HG03565 (cell line): ENCODE measurements at regions not wholly inside any gene's neighbourhood (a gene's known extent, or its start where the extent isn't known, plus 50 kb on each side); places are given as distances from the start of the nearest gene placed in this dataset.

Experiments used
- ATAC-seq: cut with Tn5 transposase; IDR thresholded peaks from one replicate; pipeline ENCODE4 v1.9.1; 2021; ENCODE audit warnings: mild to moderate bottlenecking, moderate library complexity; ENCODE audit not compliant: unreplicated experiment

DNA sequence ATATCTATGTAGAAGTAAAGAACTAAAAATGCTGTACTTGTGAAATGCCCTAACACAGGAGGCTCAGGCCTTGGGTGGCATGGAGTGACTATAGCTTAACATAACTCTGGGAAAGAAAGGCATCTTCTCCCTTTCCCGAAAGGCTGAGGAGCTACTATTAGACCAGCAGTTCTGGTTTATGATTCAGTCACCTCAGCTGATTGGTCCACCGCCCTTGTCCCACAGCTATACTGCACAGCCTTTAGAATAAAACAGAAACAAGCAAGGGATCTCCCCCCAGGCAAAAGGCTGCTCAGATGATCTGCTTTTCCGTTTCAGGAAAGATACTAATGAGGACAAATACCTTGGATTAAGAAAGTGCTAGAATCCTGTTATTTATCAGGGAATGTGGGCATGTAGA lies 171.3 kb downstream of the SNCA start:
- no peak for ATAC-seq

- ATAC-seq: no peak
These were observed 172.4 kb downstream of the SNCA start for GRCh38 chr4:89664521-89664920.

- no peak for ATAC-seq
These were observed 175.6 kb downstream of the SNCA start for GRCh38 chr4:89661173-89661899.

- ATAC-seq: no peak
These were observed 176.4 kb downstream of the SNCA start for GRCh38 chr4:89660444-89661172.

DNA sequence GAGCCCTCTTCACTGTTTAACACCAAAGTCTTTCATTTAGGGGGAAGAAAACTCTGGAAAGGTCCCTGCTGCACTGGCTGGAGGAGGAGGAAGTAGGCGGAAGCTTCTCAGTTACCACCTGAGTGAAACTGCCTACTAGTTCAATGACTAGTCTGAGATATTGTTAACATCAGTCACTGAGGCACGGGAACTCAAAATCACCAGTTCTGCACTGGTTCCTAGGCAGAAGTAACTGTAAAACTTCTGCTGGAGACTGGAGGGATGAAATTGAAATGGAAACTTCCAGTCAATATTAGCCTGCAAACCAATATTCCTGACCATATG lies 178.3 kb downstream of the SNCA start:
- ATAC-seq: peak; percentile 80

DNA sequence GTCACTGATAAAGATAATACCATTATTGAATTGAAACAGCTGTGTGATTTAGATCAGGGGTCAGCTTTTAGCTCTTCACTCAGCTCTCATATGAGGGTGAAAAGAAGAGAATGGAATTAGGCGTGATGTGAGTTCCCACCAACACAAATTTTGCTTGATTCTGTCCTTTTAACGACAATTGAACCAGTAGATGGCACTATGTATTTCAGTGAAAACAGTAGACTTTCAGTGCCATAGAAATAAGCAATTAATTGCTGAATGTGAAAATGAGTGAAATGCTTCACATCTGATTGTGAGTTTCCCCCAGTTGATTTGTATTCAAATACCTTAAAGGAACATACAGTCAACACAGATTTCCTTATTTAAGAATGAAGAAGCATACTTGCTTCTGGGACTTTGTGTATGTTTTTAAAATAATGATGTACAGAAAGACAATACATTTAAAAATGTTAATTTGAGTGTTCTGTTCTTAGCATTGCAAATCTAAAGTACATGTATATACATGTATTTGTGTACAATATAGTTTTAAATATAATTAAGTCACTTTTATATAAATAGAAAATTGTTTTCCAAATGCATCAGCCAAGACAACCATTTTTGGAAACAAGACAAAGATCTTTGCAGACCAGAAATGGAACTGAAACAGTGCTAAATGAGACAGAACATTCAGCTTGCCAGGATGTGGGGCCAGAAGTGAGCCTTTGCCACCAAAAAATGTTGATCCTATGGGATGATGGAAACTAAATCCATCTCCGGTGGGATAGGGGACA lies 178.8 kb downstream of the SNCA start:
- ATAC-seq: peak; percentile 60

DNA sequence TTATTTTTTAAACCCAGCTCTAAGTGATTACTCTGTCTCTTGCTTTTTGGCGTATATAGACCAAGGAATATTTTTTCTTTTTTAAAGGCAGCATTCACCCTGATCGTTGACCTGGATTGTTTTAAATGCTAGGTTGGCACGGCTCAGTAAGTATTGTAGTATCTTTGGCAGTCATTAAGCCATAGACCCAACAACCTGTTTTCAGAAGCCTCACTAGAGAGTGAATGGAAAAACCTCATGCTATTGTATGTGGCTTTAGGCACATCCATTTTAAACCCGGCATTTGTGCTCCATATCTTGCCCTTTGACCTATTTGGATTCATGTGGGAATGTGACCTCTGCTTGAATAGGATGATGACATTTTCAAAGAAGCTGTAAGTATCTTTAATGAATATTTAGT lies 183.9 kb downstream of the SNCA start:
- no peak for ATAC-seq

DNA sequence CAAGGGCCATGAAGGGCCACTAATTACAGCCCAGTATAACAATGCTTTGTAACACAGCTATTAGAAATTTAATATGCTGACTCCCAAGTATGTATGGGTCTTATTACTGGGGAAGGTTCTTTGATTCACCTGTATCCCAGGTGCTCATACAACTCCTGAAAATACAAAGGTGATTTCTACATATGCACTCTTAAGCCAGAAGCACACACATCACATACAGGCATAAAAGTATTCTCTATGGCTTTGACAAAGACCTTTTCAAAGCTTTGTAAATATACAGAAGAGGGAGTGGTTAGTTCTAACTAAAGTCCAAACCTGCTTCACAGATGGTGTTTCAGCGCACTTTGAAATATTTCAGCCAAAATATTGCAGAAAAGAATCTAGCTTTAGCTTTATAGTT lies 191.5 kb downstream of the SNCA start:
- no peak for ATAC-seq

DNA sequence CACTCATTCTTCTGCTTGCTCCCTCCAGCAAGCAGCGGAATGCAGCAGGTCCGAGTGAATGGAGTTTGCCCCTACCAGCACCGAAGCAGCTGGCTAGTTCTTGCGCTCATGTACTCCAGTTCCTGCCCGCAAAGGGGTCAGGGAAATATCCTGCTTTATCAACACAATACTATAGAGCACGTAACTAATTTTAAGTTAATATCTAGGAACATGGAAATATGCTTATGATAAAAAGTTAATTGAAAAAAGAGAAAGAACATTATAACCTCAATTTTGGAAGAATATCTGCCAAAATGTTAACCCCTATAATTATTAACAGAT lies 195.6 kb downstream of the SNCA start:
- ATAC-seq: no peak

DNA sequence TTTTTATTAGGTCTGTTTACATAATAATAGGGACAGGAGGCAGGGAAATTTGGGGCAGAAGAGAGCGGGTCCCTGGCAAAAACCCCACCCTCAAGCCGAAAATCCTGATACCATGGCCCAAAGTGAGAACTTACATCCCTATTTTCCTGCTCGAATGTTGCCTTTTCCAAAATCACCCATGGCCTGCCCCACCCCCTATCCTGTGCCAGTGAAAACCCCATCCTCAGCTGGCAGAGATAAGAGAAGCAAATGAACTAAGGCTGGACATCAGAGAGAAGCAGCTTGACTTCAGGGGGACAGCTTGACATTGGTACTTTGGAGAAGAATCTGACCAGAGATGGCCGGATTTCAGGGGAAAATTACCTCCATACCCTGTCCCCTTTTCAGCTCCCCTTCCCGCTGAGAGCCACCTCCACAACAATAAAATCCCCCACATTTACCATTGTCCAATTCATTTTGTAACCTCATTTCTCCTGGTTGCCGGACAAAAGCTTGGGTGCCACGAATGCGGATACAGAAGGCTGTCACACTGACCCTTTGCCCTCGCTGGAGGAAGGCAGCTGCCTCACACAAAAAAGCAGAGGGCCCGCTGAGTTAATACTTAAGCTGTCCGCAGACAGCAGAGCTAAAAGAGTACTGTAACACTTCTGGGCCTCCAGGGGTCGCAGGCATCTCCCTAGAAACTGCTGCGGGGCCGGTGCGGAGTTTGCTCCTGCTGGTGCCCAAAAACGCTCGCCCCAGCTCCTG lies 196.2 kb downstream of the SNCA start:
- ATAC-seq: peak; percentile 54

DNA sequence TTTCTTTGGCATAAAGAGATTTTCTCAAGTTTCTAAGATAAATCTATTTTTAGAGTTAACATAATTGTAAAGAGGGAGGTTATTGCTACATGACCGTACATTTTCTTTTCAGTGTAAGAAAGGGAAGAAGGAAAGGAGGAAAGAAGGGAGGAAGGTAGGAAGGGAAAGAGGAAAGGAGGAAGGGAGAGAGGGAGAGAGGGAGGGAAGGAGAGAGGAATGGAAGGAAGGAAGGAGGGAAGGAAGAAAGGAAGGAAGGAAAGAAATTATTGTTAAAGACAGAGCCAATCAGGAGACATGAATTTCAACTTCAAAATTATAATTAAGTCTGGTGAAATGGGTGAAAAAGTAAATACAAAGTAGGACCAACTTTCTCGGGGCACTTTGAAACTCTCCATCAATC lies 197.6 kb downstream of the SNCA start:
- ATAC-seq: no peak

- no peak for ATAC-seq
These were observed 211.2 kb downstream of the SNCA start for GRCh38 chr4:89625599-89626293.

DNA sequence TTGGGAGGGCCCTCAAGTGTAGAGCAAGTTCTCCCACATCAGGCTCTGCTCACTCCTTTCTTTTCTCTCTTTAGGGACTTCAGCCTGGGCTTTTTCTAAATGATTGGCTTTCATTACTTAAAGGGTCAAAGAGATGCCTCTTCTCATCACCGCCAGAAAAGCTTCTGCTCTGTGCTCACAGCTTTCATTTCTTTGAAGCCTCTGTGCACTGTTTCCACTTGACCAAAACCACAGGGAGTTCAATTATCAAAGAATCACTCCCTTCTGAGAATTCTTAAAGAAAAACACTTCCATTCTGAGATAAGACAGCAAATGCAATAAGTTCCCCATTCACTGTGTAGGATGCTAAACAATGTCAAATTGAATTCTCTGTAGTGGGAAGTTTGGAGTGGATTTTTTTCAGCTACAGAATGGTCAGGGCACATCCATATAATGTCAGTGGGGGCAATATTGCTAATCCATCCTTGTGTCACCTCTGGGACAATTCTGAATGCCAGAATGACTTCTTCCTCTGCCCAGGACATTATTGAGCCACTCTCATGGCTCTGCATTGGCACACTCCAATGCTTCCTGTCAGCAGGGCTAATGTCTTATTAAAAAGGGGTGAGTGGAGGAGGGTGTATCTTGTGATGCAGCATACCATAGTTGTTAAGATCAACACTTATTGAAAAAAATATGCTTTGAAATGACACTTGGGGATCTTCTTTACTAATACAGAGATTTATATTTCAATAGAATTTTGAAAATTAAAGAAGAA lies 217.6 kb downstream of the SNCA start:
- ATAC-seq: no peak

GRCh38 chr4:89618151-89618550 lies 218.8 kb downstream of the SNCA start:
- ATAC-seq: no peak

DNA sequence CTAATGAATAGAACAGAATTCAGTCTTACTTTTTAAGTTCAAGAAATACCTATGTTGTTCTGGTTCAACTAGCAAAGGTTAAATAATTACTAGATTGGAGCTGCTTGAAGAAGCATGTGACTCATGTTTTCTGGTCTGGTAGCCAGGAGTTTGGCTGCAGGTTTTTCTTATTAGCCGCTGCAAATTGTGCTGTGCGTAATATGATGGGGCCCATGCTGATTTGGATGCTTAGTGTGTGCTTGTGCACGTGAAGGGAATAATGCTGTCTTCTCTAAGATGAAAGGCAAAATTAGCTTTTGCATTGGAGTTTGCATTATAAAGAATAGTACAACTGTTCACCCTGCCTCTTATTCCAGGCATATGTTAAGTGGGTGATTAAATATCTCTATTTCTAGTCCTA lies 219.6 kb downstream of the SNCA start:
- ATAC-seq: no peak

GRCh38 chr4:89616382-89616781 lies 220.6 kb downstream of the SNCA start:
- ATAC-seq: no peak

- ATAC-seq: no peak
These were observed 221.9 kb downstream of the SNCA start for GRCh38 chr4:89615051-89615450.

GRCh38 chr4:89614155-89614554 lies 222.8 kb downstream of the SNCA start:
- no peak for ATAC-seq

- no peak for ATAC-seq
These were observed 226.7 kb downstream of the SNCA start for GRCh38 chr4:89610236-89610635.

DNA sequence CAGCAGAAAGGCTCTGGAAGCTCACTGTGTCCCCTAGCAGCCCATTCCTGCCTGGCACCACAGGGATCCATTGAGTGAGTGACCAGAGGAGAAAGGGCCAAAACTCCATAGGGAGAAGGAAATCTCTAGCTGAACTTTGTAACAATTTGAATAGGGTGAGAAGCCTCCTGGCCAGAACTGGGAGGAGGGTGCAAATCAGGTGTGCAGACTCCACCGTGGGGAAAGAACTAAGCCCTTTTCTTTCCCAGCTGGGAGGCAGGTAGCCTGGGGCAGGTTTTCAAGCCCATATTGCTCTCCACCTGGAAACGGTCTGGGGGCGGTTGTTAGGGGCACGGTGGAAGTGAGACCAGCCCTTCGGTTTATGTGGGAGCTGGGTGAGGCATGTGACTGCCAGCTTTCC lies 227.2 kb downstream of the SNCA start:
- no peak for ATAC-seq
